HepG2 (cell line): ENCODE measurements at regions not wholly inside any gene's neighbourhood (a gene's known extent, or its start where the extent isn't known, plus 50 kb on each side); places are given as distances from the start of the nearest gene placed in this dataset.

Source experiments
- NR2C2 ChIP-seq: sonication (generic); formaldehyde crosslinking; IDR thresholded peaks from 2 replicates; pipeline ENCODE4 v1.4.0; 2020; ENCODE audit warnings: missing genetic modification reagents, mild to moderate bottlenecking, moderate library complexity, borderline replicate concordance
- ZNF557 ChIP-seq: sonication (generic); formaldehyde crosslinking; IDR thresholded peaks from 2 replicates; pipeline ENCODE4 v1.4.0; 2020; ENCODE audit warnings: missing genetic modification reagents

DNA sequence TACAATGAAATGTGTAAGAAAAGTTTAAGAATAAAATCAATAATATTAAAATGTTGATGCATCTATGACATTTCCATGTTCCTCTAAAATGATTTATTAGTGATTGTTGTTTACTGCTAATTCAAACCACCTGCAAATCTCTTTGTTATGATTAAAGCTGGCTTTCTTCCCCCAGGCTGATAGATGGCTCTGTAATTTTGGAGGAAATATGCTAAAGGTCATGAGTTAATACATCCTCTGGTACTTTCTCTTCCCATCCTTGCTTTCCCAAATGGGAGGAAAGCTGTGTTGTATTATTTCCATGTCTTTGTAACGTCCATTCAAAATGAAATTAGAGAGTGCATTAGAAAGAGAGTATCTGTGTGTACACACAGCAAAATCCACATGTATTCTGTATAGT, 139.5 kb upstream of the TMCO5A start:
- no peak for TF ChIP-seq NR2C2 (CRISPR knock-in tag)
- TF ChIP-seq ZNF557 (CRISPR knock-in tag): no peak
